Peyer's patch (tissue), 4 donors: ENCODE measurements at regions not wholly inside any gene's neighbourhood (a gene's known extent, or its start where the extent isn't known, plus 50 kb on each side); places are given as distances from the start of the nearest gene placed in this dataset.

Experiments
- DNase-seq, 3 donors: peaks; one replicate each; pipeline ENCODE4 v3.0.0-alpha.2; 2017 to 2019
- H3K27ac ChIP-seq, 4 donors: fragments of 200-600 bp; sonication (generic); one replicate each; pipeline ENCODE4 v1.5.1; 2016 to 2019
- H3K27me3 ChIP-seq, 2 donors: fragments of 200-600 bp; sonication (generic); one replicate each; pipeline ENCODE4 v1.5.1; 2019
- H3K36me3 ChIP-seq, 3 donors: fragments of 200-600 bp; sonication (generic); one replicate each; pipeline ENCODE4 v1.5.1; 2016 to 2019
- H3K4me1 ChIP-seq, 4 donors: fragments of 200-600 bp; sonication (generic); one replicate each; pipeline ENCODE4 v1.5.1; 2016 to 2019
- H3K4me3 ChIP-seq, 4 donors: fragments of 200-600 bp; sonication (generic); 1 replicate in 3 of 4; 2 replicates in 1 of 4; pipeline ENCODE4 v1.5.1; 2016 to 2019; ENCODE audit warnings: mild to moderate bottlenecking in 1 of 4
- H3K9me3 ChIP-seq, 4 donors: fragments of 200-600 bp; sonication (generic); one replicate each; pipeline ENCODE4 v1.5.1; 2016 to 2019; ENCODE audit warnings: mild to moderate bottlenecking in 1 of 4
- POLR2A ChIP-seq, 2 donors: fragments of 450-650 bp; IDR thresholded peaks; one replicate each; pipeline ENCODE4 v1.5.1; 2017; ENCODE audit warnings: antibody characterized with exemption in 2 of 2, mild to moderate bottlenecking in 2 of 2, moderate library complexity in 2 of 2
- TF ChIP-seq, protein P1 (sequence below), 6 experiments: fragments of 450-650 bp in 4 of 6; fragments of 200-600 bp in 2 of 6; sonication (generic) in 1 of 6; IDR thresholded peaks; one replicate each; pipeline ENCODE4 v1.5.1; 2017 to 2019; ENCODE audit warnings: antibody characterized with exemption in 6 of 6, mild to moderate bottlenecking in 3 of 6, moderate library complexity in 1 of 6

- H3K27ac ChIP-seq: no peak overlapping the region
- no peaks in the 10 kb centered on the region for H3K27me3 ChIP-seq
- TF ChIP-seq, protein P1, sequence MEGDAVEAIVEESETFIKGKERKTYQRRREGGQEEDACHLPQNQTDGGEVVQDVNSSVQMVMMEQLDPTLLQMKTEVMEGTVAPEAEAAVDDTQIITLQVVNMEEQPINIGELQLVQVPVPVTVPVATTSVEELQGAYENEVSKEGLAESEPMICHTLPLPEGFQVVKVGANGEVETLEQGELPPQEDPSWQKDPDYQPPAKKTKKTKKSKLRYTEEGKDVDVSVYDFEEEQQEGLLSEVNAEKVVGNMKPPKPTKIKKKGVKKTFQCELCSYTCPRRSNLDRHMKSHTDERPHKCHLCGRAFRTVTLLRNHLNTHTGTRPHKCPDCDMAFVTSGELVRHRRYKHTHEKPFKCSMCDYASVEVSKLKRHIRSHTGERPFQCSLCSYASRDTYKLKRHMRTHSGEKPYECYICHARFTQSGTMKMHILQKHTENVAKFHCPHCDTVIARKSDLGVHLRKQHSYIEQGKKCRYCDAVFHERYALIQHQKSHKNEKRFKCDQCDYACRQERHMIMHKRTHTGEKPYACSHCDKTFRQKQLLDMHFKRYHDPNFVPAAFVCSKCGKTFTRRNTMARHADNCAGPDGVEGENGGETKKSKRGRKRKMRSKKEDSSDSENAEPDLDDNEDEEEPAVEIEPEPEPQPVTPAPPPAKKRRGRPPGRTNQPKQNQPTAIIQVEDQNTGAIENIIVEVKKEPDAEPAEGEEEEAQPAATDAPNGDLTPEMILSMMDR (IDR thresholded peaks at IDR 0.05): no peak
- TF ChIP-seq POLR2A (IDR thresholded peaks at IDR 0.05): no peak
- no peak for DNase-seq
- no peak overlapping the region for H3K4me3 ChIP-seq
- H3K4me1 ChIP-seq: no peaks in the 10 kb centered on the region
- H3K9me3 ChIP-seq: no peaks in the 10 kb centered on the region
- no peaks in the 10 kb centered on the region for H3K36me3 ChIP-seq
Measured at GRCh38 chr5:125551246-125551645, 804.8 kb upstream of the ZNF608 start.

DNA sequence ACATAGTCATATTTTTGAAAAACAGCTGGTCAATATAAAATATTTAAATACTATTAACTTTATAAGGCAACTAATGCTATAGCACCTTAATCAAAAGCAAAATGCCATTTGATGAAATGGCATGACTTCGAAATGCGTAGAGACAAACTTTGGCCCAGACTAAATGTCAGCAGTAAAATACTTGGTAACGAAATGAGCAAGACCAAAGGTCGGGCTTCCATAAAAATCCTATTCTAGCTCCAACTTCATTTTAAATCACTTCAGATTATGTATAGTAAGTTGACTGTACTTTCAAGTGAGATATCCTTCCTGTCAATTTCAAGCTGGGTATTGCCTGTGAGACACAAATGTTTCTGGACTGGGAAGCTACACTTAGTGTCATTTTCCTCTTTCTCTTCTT lies 805.4 kb upstream of the ZNF608 start:
- Histone ChIP-seq H3K4me1 (no peaks in the 10 kb centered on the region), H3K4me3 (no peak overlapping the region), H3K27ac (no peak overlapping the region), H3K27me3 (no peaks in the 10 kb centered on the region), H3K36me3 (no peaks in the 10 kb centered on the region), H3K9me3 (no peaks in the 10 kb centered on the region)
- no peak for TF ChIP-seq POLR2A (IDR thresholded peaks at IDR 0.05)
- TF ChIP-seq, protein P1 (IDR thresholded peaks at IDR 0.05): no peak
- DNase-seq: no peak

- Histone ChIP-seq H3K36me3 (no peaks in the 10 kb centered on the region), H3K4me1 (no peaks in the 10 kb centered on the region), H3K9me3 (no peaks in the 10 kb centered on the region), H3K4me3 (no peak overlapping the region), H3K27ac (no peak overlapping the region), H3K27me3 (no peaks in the 10 kb centered on the region)
- no peak for TF ChIP-seq POLR2A (IDR thresholded peaks at IDR 0.05)
- TF ChIP-seq, protein P1 (IDR thresholded peaks at IDR 0.05): no peak
- DNase-seq: no peak
Measured at GRCh38 chr5:125552486-125552885, 806.0 kb upstream of the ZNF608 start.

DNA sequence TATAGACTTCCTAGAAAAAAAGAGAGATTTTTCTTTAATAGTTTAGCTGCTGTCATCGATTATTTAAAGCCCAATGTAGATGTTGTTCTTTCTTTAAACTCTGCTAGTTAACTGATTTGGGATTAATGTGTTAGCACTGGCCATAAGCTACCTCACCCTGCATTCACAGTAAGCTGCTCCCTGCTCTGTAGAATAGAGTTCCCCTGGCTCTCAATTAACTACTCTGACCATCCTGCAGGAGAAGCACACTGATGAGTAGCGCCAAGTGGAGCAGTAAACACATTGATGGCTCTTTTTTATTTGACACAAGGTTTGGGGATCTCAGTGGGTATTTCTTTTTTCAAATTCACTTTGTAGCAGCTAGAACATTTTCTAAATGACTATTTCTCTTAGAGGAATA lies 807.9 kb upstream of the ZNF608 start:
- H3K27me3 ChIP-seq: no peaks in the 10 kb centered on the region
- no peak for TF ChIP-seq POLR2A (IDR thresholded peaks at IDR 0.05)
- TF ChIP-seq, protein P1 (IDR thresholded peaks at IDR 0.05): no peak
- H3K36me3 ChIP-seq: no peaks in the 10 kb centered on the region
- H3K4me1 ChIP-seq: no peaks in the 10 kb centered on the region
- H3K27ac ChIP-seq: no peak overlapping the region
- H3K9me3 ChIP-seq: no peaks in the 10 kb centered on the region
- H3K4me3 ChIP-seq: no peak overlapping the region
- no peak for DNase-seq

DNA sequence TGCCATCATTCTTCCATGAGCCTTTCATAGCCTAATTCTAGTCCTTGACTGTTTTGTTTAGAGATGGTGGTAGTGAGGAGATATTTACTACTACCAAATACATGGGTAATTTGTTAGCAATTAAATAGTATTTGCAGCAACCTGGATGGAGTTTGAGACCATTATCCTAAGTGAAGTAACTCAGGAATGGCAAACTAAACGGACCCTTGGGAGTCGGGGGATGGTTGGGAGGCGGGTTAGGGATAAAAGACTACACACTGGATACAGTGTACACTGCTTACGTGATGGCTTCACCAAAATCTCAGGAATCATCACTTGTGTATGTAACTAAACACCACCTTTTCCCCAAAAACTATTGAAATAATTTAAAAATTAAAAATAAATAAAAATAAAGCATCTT lies 809.2 kb upstream of the ZNF608 start:
- Histone ChIP-seq H3K4me1 (no peaks in the 10 kb centered on the region), H3K27me3 (no peaks in the 10 kb centered on the region), H3K4me3 (no peak overlapping the region), H3K9me3 (no peaks in the 10 kb centered on the region), H3K27ac (no peak overlapping the region), H3K36me3 (no peaks in the 10 kb centered on the region)
- no peak for TF ChIP-seq POLR2A (IDR thresholded peaks at IDR 0.05)
- TF ChIP-seq, protein P1 (IDR thresholded peaks at IDR 0.05): no peak
- DNase-seq: no peak

DNA sequence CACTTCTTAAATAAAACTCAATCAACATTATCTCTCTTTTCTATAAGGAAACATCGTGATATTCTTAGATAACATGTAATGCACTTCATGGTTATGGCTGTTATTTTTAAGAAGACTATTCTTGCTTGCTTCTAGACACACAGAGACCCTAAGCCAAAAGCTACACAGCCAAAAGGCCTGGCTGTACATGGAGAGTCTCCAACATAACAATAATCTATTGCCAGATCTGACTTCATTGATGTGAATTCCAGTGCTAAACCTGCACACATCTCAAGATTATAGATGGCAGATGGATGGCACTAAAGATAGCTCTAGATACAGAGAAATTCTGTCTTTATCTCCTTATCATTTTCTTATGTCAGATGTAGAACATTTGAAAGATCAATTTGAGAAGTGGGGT lies 811.6 kb upstream of the ZNF608 start:
- no peak for TF ChIP-seq POLR2A (IDR thresholded peaks at IDR 0.05)
- TF ChIP-seq, protein P1 (IDR thresholded peaks at IDR 0.05): no peak
- no peaks in the 10 kb centered on the region for H3K27me3 ChIP-seq
- no peak for DNase-seq
- H3K36me3 ChIP-seq: no peaks in the 10 kb centered on the region
- no peak overlapping the region for H3K4me3 ChIP-seq
- H3K4me1 ChIP-seq: no peaks in the 10 kb centered on the region
- H3K27ac ChIP-seq: no peak overlapping the region
- no peaks in the 10 kb centered on the region for H3K9me3 ChIP-seq
